ENCODE measurements at regions not wholly inside any gene's neighbourhood (a gene's known extent, or its start where the extent isn't known, plus 50 kb on each side); places are given as distances from the start of the nearest gene placed in this dataset.
"Not testable (repeated sequence)": the region's sequence is repeated elsewhere in the genome, so short reads cannot be mapped to it uniquely, and the experiment has no call there.

GRCh38 chr10:17523917-17524316 is 69.5 kb upstream of the ST8SIA6 start:
- no peak overlapping the region for H3K4me3 ChIP-seq (ENCODE audit: low read length)
- H3K27me3 Mint-ChIP-seq, result peaks cover 0 to 9% (median 0%) of the 10 kb centered on the region in 5 donors
- peaks cover 0 to 7% (median 0%) of the 10 kb centered on the region in 7 donors for H3K4me1 Mint-ChIP-seq
- no peaks in the 10 kb centered on the region for H3K36me3 Mint-ChIP-seq
- no peak for DNase-seq
- ATAC-seq, result no peak
- no peaks in the 10 kb centered on the region for H3K36me3 ChIP-seq (ENCODE audit: control insufficient read depth in 2 of 3, insufficient read depth in 3 of 3, low read length in 3 of 3)
- H3K27me3 ChIP-seq (ENCODE audit: control insufficient read depth in 2 of 2, insufficient read depth in 2 of 2, low read length in 2 of 2), result no peaks in the 10 kb centered on the region
- H3K4me3 Mint-ChIP-seq, result no peak overlapping the region
- no peak overlapping the region for H3K27ac ChIP-seq (ENCODE audit: low read depth, low read length)
- CTCF ChIA-PET, result no interaction called here
- no peaks in the 10 kb centered on the region for H3K4me1 ChIP-seq (ENCODE audit: control insufficient read depth in 2 of 2, insufficient read depth in 2 of 2, low read length in 2 of 2)
- intact Hi-C loops (cut with micrococcal nuclease), result no loop called here
- H3K27ac Mint-ChIP-seq, result no peak overlapping the region
- POLR2A ChIA-PET, result no interaction called here
- peaks cover 0 to 4% (median 0%) of the 10 kb centered on the region in 11 donors for H3K9me3 Mint-ChIP-seq
- H3K9me3 ChIP-seq (ENCODE audit: control insufficient read depth in 2 of 3, low read length in 3 of 3), result no peaks in the 10 kb centered on the region

GRCh38 chr10:17523246-17523753 is 68.9 kb upstream of the ST8SIA6 start:
- no peaks in the 10 kb centered on the region for H3K9me3 ChIP-seq (ENCODE audit: control insufficient read depth in 2 of 3, low read length in 3 of 3)
- Mint-ChIP-seq H3K27me3 (peaks cover 0 to 9% (median 0%) of the 10 kb centered on the region in 5 donors), H3K4me1 (peaks cover 0 to 7% (median 0%) of the 10 kb centered on the region in 7 donors), H3K4me3 (no peak overlapping the region), H3K27ac (peak overlapping the region in 3 of 9 donors; percentile 19 to 69 (median 60)), H3K36me3 (no peaks in the 10 kb centered on the region), H3K9me3 (peaks cover 0 to 4% (median 0%) of the 10 kb centered on the region in 11 donors)
- H3K4me1 ChIP-seq (ENCODE audit: control insufficient read depth in 2 of 2, insufficient read depth in 2 of 2, low read length in 2 of 2), result no peaks in the 10 kb centered on the region
- H3K27me3 ChIP-seq (ENCODE audit: control insufficient read depth in 2 of 2, insufficient read depth in 2 of 2, low read length in 2 of 2), result no peaks in the 10 kb centered on the region
- intact Hi-C loops (cut with micrococcal nuclease), result no loop called here
- ATAC-seq (no peak), DNase-seq (no peak)
- H3K27ac ChIP-seq (ENCODE audit: low read depth, low read length), result no peak overlapping the region
- no peak overlapping the region for H3K4me3 ChIP-seq (ENCODE audit: low read length)
- no peaks in the 10 kb centered on the region for H3K36me3 ChIP-seq (ENCODE audit: control insufficient read depth in 2 of 3, insufficient read depth in 3 of 3, low read length in 3 of 3)
- ChIA-PET POLR2A (no interaction called here), CTCF (no interaction called here)

GRCh38 chr10:17522269-17522668 is 67.9 kb upstream of the ST8SIA6 start:
- CTCF ChIA-PET, result interaction anchor here (0.6 kb wide), 1 partner anchor 742 kb away, joined by 3 read pairs; no protein-coding TSS in a partner anchor
- H3K9me3 ChIP-seq (ENCODE audit: control insufficient read depth in 2 of 3, low read length in 3 of 3); POLR2A ChIA-PET; H3K27me3 Mint-ChIP-seq; H3K4me3 ChIP-seq (ENCODE audit: low read length); H3K27me3 ChIP-seq (ENCODE audit: control insufficient read depth in 2 of 2, insufficient read depth in 2 of 2, low read length in 2 of 2); H3K4me3 Mint-ChIP-seq; H3K27ac ChIP-seq (ENCODE audit: low read depth, low read length); H3K36me3 Mint-ChIP-seq; ATAC-seq; intact Hi-C loops (cut with micrococcal nuclease); H3K27ac Mint-ChIP-seq; DNase-seq; H3K36me3 ChIP-seq (ENCODE audit: control insufficient read depth in 2 of 3, insufficient read depth in 3 of 3, low read length in 3 of 3); H3K9me3 Mint-ChIP-seq; H3K4me1 ChIP-seq (ENCODE audit: control insufficient read depth in 2 of 2, insufficient read depth in 2 of 2, low read length in 2 of 2); H3K4me1 Mint-ChIP-seq: not testable (repeated sequence)

- Mint-ChIP-seq H3K4me3 (no peak overlapping the region), H3K36me3 (peaks cover 0 to 5% (median 0%) of the 10 kb centered on the region in 5 donors), H3K27me3 (peaks cover 0 to 9% (median 0%) of the 10 kb centered on the region in 5 donors), H3K27ac (no peak overlapping the region), H3K9me3 (peaks cover 0 to 18% (median 6%) of the 10 kb centered on the region in 11 donors), H3K4me1 (peaks cover 0 to 2% (median 0%) of the 10 kb centered on the region in 7 donors)
- H3K9me3 ChIP-seq (ENCODE audit: control insufficient read depth in 2 of 3, low read length in 3 of 3), result no peaks in the 10 kb centered on the region
- no peaks in the 10 kb centered on the region for H3K36me3 ChIP-seq (ENCODE audit: control insufficient read depth in 2 of 3, insufficient read depth in 3 of 3, low read length in 3 of 3)
- no peak overlapping the region for H3K27ac ChIP-seq (ENCODE audit: low read depth, low read length)
- POLR2A ChIA-PET, result no interaction called here
- DNase-seq (no peak), ATAC-seq (no peak)
- no peaks in the 10 kb centered on the region for H3K4me1 ChIP-seq (ENCODE audit: control insufficient read depth in 2 of 2, insufficient read depth in 2 of 2, low read length in 2 of 2)
- intact Hi-C loops (cut with micrococcal nuclease), result no loop called here
- CTCF ChIA-PET, result no interaction called here
- H3K4me3 ChIP-seq (ENCODE audit: low read length), result no peak overlapping the region
- H3K27me3 ChIP-seq (ENCODE audit: control insufficient read depth in 2 of 2, insufficient read depth in 2 of 2, low read length in 2 of 2), result no peaks in the 10 kb centered on the region
Measured at GRCh38 chr10:17519457-17519856, 65.1 kb upstream of the ST8SIA6 start.

GRCh38 chr10:17518338-17518737 is 63.9 kb upstream of the ST8SIA6 start:
- Mint-ChIP-seq H3K36me3 (peaks cover 0 to 5% (median 0%) of the 10 kb centered on the region in 5 donors), H3K4me3 (no peak overlapping the region), H3K27me3 (peaks cover 0 to 9% (median 0%) of the 10 kb centered on the region in 5 donors), H3K27ac (no peak overlapping the region), H3K9me3 (peaks cover 0 to 18% (median 6%) of the 10 kb centered on the region in 11 donors), H3K4me1 (peaks cover 0 to 2% (median 0%) of the 10 kb centered on the region in 7 donors)
- CTCF ChIA-PET, result no interaction called here
- no peak overlapping the region for H3K4me3 ChIP-seq (ENCODE audit: low read length)
- no peaks in the 10 kb centered on the region for H3K4me1 ChIP-seq (ENCODE audit: control insufficient read depth in 2 of 2, insufficient read depth in 2 of 2, low read length in 2 of 2)
- ATAC-seq (no peak), DNase-seq (no peak)
- POLR2A ChIA-PET, result no interaction called here
- intact Hi-C loops (cut with micrococcal nuclease), result no loop called here
- no peak overlapping the region for H3K27ac ChIP-seq (ENCODE audit: low read depth, low read length)
- H3K36me3 ChIP-seq (ENCODE audit: control insufficient read depth in 2 of 3, insufficient read depth in 3 of 3, low read length in 3 of 3), result no peaks in the 10 kb centered on the region
- H3K27me3 ChIP-seq (ENCODE audit: control insufficient read depth in 2 of 2, insufficient read depth in 2 of 2, low read length in 2 of 2), result no peaks in the 10 kb centered on the region
- no peaks in the 10 kb centered on the region for H3K9me3 ChIP-seq (ENCODE audit: control insufficient read depth in 2 of 3, low read length in 3 of 3)

GRCh38 chr10:17516376-17516775 is 62.0 kb upstream of the ST8SIA6 start:
- DNase-seq, result no peak
- intact Hi-C loops (cut with micrococcal nuclease), result no loop called here
- no peaks in the 10 kb centered on the region for H3K9me3 ChIP-seq (ENCODE audit: control insufficient read depth in 2 of 3, low read length in 3 of 3)
- no peak overlapping the region for H3K4me3 Mint-ChIP-seq
- H3K27ac ChIP-seq (ENCODE audit: low read depth, low read length), result no peak overlapping the region
- H3K9me3 Mint-ChIP-seq, result peaks cover 0 to 18% (median 5%) of the 10 kb centered on the region in 11 donors
- H3K27me3 Mint-ChIP-seq, result no peaks in the 10 kb centered on the region
- H3K4me3 ChIP-seq (ENCODE audit: low read length), result no peak overlapping the region
- no peak for ATAC-seq
- H3K27me3 ChIP-seq (ENCODE audit: control insufficient read depth in 2 of 2, insufficient read depth in 2 of 2, low read length in 2 of 2), result no peaks in the 10 kb centered on the region
- H3K4me1 Mint-ChIP-seq, result peaks cover 0 to 14% (median 2%) of the 10 kb centered on the region in 7 donors
- no peaks in the 10 kb centered on the region for H3K36me3 ChIP-seq (ENCODE audit: control insufficient read depth in 2 of 3, insufficient read depth in 3 of 3, low read length in 3 of 3)
- H3K27ac Mint-ChIP-seq, result no peak overlapping the region
- ChIA-PET POLR2A (no interaction called here), CTCF (no interaction called here)
- H3K4me1 ChIP-seq (ENCODE audit: control insufficient read depth in 2 of 2, insufficient read depth in 2 of 2, low read length in 2 of 2), result peaks cover 0 to 9% of the 10 kb centered on the region in 2 donors
- H3K36me3 Mint-ChIP-seq, result peaks cover 0 to 5% (median 0%) of the 10 kb centered on the region in 5 donors

- H3K27ac Mint-ChIP-seq, result peak overlapping the region in 2 of 9 donors; percentile 14 to 27
- DNase-seq (no peak), ATAC-seq (no peak)
- H3K27me3 Mint-ChIP-seq, result peaks cover 0 to 5% (median 0%) of the 10 kb centered on the region in 5 donors
- H3K4me3 Mint-ChIP-seq, result no peak overlapping the region
- Histone ChIP-seq H3K4me1 (ENCODE audit: control insufficient read depth in 2 of 2, insufficient read depth in 2 of 2, low read length in 2 of 2) (peaks cover 0 to 24% of the 10 kb centered on the region in 2 donors), H3K9me3 (ENCODE audit: control insufficient read depth in 2 of 3, low read length in 3 of 3) (no peaks in the 10 kb centered on the region), H3K27me3 (ENCODE audit: control insufficient read depth in 2 of 2, insufficient read depth in 2 of 2, low read length in 2 of 2) (no peaks in the 10 kb centered on the region), H3K36me3 (ENCODE audit: control insufficient read depth in 2 of 3, insufficient read depth in 3 of 3, low read length in 3 of 3) (no peaks in the 10 kb centered on the region), H3K4me3 (ENCODE audit: low read length) (no peak overlapping the region), H3K27ac (ENCODE audit: low read depth, low read length) (no peak overlapping the region)
- CTCF ChIA-PET, result no interaction called here
- H3K36me3 Mint-ChIP-seq, result peaks cover 3 to 9% (median 5%) of the 10 kb centered on the region in 5 donors
- peaks cover 0 to 31% (median 6%) of the 10 kb centered on the region in 7 donors for H3K4me1 Mint-ChIP-seq
- intact Hi-C loops (cut with micrococcal nuclease), result loop anchor here in 1 of 2 donors (5.0 kb wide), 1 partner anchor 280 kb away; no protein-coding TSS in a partner anchor
- POLR2A ChIA-PET, result no interaction called here
- peaks cover 2 to 24% (median 9%) of the 10 kb centered on the region in 11 donors for H3K9me3 Mint-ChIP-seq
Measured at GRCh38 chr10:17512341-17513001, 58.1 kb upstream of the ST8SIA6 start.
